22Rv1 (cell line): ENCODE measurements at regions not wholly inside any gene's neighbourhood (a gene's known extent, or its start where the extent isn't known, plus 50 kb on each side); places are given as distances from the start of the nearest gene placed in this dataset.

Experiments
- H3K27ac ChIP-seq: fragments of 450-650 bp; 2 replicates; pipeline ENCODE4 v1.5.1; 2017
- ZFX ChIP-seq: fragments of 450-650 bp; IDR thresholded peaks from 2 replicates; pipeline ENCODE4 v1.6.1; 2017; ENCODE audit warnings: antibody characterized with exemption, borderline replicate concordance
- TF ChIP-seq, protein P1 (sequence below): fragments of 450-650 bp; IDR thresholded peaks from 2 replicates; pipeline ENCODE4 v1.5.1; 2017; ENCODE audit warnings: mild to moderate bottlenecking

- TF ChIP-seq, protein P1, sequence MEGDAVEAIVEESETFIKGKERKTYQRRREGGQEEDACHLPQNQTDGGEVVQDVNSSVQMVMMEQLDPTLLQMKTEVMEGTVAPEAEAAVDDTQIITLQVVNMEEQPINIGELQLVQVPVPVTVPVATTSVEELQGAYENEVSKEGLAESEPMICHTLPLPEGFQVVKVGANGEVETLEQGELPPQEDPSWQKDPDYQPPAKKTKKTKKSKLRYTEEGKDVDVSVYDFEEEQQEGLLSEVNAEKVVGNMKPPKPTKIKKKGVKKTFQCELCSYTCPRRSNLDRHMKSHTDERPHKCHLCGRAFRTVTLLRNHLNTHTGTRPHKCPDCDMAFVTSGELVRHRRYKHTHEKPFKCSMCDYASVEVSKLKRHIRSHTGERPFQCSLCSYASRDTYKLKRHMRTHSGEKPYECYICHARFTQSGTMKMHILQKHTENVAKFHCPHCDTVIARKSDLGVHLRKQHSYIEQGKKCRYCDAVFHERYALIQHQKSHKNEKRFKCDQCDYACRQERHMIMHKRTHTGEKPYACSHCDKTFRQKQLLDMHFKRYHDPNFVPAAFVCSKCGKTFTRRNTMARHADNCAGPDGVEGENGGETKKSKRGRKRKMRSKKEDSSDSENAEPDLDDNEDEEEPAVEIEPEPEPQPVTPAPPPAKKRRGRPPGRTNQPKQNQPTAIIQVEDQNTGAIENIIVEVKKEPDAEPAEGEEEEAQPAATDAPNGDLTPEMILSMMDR = no peak
- no peak for TF ChIP-seq ZFX
- no peak overlapping the region for H3K27ac ChIP-seq
Observed at GRCh38 chr7:47683485-47683898, 101.6 kb upstream of the TNS3 start.

DNA sequence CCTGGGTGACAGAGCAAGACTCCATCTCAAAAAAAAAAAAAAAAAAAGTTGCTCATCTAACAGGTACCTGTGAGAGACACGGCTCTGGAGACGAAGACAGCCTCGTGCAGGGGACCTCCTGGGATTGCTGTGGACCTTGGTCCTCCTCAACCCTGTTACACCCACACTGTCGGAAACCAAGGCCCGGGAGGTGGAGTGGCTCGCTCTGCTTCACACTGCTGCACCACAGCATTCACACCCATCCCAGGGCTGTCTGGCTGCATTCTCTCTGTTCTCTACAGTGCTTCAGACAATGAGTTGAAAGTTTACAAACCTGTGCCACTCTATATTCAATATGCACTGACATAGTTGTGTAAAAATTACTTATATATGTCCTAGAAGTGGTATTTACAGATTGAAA, 101.0 kb upstream of the TNS3 start:
- TF ChIP-seq ZFX = no peak
- TF ChIP-seq, protein P1 = no peak
- no peak overlapping the region for H3K27ac ChIP-seq

DNA sequence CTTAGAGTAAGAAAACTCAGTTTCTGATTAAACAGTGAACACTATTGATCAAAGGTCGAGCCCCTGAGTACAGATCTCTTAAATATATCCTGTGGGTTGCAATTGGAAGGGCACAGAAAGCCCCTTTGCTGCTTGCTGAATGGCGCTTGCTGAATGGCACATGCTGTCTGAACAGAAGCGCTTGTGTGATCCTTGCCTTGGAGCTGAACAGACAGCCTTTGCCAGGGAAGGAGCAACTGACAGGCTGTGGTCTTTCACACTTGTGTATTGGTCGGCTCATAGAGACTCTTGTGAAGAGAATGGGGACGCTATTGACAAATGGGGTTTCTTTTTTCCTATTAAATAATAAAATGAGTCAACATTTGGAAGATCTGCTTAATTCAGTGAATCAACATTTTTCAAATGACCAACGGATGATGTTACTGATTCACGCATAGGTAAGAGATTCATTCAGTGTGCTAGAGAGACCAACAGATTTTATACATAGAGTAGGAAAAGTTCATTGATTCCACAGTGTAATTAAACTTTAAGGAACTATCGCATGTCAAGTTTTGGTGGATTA, 99.4 kb upstream of the TNS3 start:
- H3K27ac ChIP-seq = no peak overlapping the region
- TF ChIP-seq ZFX = no peak
- TF ChIP-seq, protein P1 = no peak

DNA sequence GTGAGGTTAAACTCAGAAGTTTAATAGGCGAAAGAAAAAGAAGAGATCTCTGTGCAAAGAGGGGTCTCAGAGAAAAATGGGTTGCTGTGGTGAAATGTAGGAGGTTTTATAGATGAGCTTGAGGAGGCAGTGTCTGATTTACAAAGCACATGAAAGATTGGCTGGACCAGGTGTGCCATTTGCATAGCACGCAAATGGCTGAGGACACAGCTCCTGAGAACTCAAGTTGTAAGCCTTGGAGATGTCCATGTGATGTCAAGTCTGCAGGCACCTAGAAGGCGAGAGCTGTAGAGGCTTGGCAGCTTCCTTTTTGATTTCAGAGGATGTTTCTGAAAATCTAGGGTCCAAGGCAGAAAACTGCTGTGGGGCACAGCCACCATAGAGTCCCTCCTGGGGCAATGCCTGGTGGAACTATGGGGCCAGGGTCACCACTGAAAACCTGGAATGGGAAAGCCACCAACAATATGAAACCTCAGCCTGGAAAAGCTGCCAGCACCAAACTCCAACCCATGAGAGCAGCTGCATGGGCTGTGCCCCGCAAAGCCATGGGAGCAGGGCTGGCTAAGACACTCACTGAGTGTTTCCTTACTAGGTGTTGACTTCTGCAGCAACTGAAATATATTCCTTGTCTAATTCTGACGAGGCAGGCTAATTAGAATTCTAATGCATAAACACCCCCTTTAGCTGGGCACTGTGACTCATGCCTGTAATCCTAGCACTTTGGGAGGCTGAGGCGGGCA, 96.9 kb upstream of the TNS3 start:
- TF ChIP-seq, protein P1 = no peak
- TF ChIP-seq ZFX = no peak
- H3K27ac ChIP-seq = no peak overlapping the region

- no peak overlapping the region for H3K27ac ChIP-seq
- TF ChIP-seq, protein P1 = no peak
- no peak for TF ChIP-seq ZFX
Observed at GRCh38 chr7:47677664-47678063, 95.8 kb upstream of the TNS3 start.

- TF ChIP-seq, protein P1 = no peak
- no peak for TF ChIP-seq ZFX
- no peak overlapping the region for H3K27ac ChIP-seq
Observed at GRCh38 chr7:47677093-47677492, 95.2 kb upstream of the TNS3 start.

DNA sequence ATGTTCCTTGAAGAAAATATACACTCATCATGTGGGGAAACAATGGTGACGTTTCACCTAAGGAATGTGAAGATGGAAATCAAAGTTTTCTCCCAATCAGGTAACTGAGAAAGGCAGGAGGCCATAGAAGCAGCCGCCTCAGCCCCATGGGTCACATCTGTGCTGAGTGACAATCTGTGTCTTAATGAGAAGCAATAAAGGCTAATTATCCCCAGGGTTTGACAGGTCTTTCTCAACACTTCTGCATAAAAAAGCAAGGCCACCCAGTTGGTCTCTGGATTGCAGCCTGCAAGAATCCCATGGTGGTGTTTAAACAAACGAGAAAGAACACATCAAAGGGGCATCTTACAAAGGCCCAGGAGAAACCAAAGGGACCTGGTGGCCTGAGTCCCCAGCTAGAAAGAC, 91.1 kb upstream of the TNS3 start:
- no peak for TF ChIP-seq ZFX
- TF ChIP-seq, protein P1 = no peak
- H3K27ac ChIP-seq = no peak overlapping the region
